ENCODE measurements at regions not wholly inside any gene's neighbourhood (a gene's known extent, or its start where the extent isn't known, plus 50 kb on each side); places are given as distances from the start of the nearest gene placed in this dataset.

- no peaks in the 10 kb centered on the region for H3K27me3 ChIP-seq
- H3K9me3 ChIP-seq, result no peaks in the 10 kb centered on the region
- H3K27ac ChIP-seq, result no peak overlapping the region
- DNase-seq, result no peak
- H3K36me3 ChIP-seq, result no peaks in the 10 kb centered on the region
- intact Hi-C loops (cut with DNase I), result no loop called here
- no peaks in the 10 kb centered on the region for H3K4me1 ChIP-seq
- ATAC-seq, result no peak
- TF ChIP-seq CTCF (IDR thresholded peaks at IDR 0.05), result no peak
- no peak overlapping the region for H3K4me3 ChIP-seq
These were observed 421.5 kb upstream of the CDH10 start for GRCh38 chr5:25066239-25066638.

GRCh38 chr5:25064306-25064705, 419.5 kb upstream of the CDH10 start:
- TF ChIP-seq CTCF (IDR thresholded peaks at IDR 0.05), result no peak
- H3K4me1 ChIP-seq, result no peaks in the 10 kb centered on the region
- H3K36me3 ChIP-seq, result no peaks in the 10 kb centered on the region
- DNase-seq (no peak), ATAC-seq (no peak)
- H3K9me3 ChIP-seq, result no peaks in the 10 kb centered on the region
- no peak overlapping the region for H3K4me3 ChIP-seq
- H3K27ac ChIP-seq, result no peak overlapping the region
- H3K27me3 ChIP-seq, result no peaks in the 10 kb centered on the region
- intact Hi-C loops (cut with DNase I), result no loop called here

- no peak overlapping the region for H3K27ac ChIP-seq
- H3K4me1 ChIP-seq, result no peaks in the 10 kb centered on the region
- H3K9me3 ChIP-seq, result no peaks in the 10 kb centered on the region
- no peak for TF ChIP-seq CTCF (IDR thresholded peaks at IDR 0.05)
- H3K36me3 ChIP-seq, result no peaks in the 10 kb centered on the region
- no peak overlapping the region for H3K4me3 ChIP-seq
- H3K27me3 ChIP-seq, result no peaks in the 10 kb centered on the region
- ATAC-seq, result no peak
- DNase-seq, result no peak
- intact Hi-C loops (cut with DNase I), result no loop called here
These were observed 415.8 kb upstream of the CDH10 start for GRCh38 chr5:25060575-25060974.

GRCh38 chr5:25056836-25057235, 412.1 kb upstream of the CDH10 start:
- Histone ChIP-seq H3K9me3 (no peaks in the 10 kb centered on the region), H3K27me3 (no peaks in the 10 kb centered on the region), H3K4me3 (no peak overlapping the region), H3K36me3 (no peaks in the 10 kb centered on the region), H3K27ac (no peak overlapping the region), H3K4me1 (no peaks in the 10 kb centered on the region)
- intact Hi-C loops (cut with DNase I), result no loop called here
- DNase-seq (no peak), ATAC-seq (no peak)
- no peak for TF ChIP-seq CTCF (IDR thresholded peaks at IDR 0.05)

- H3K27me3 ChIP-seq, result no peaks in the 10 kb centered on the region
- intact Hi-C loops (cut with DNase I), result no loop called here
These were observed 388.9 kb upstream of the CDH10 start for GRCh38 chr5:25033658-25034057.

More at GRCh38 chr5:25033658-25034057, 388.9 kb upstream of the CDH10 start:
- Histone ChIP-seq H3K4me3 (no peak overlapping the region), H3K9me3 (no peaks in the 10 kb centered on the region), H3K36me3 (no peaks in the 10 kb centered on the region), H3K4me1 (no peaks in the 10 kb centered on the region), H3K27ac (no peak overlapping the region)
- no peak for ATAC-seq
- DNase-seq, result no peak
- no peak for TF ChIP-seq CTCF (IDR thresholded peaks at IDR 0.05)

All from upper lobe of right lung (tissue), 1 donor.